ENCODE measurements at regions not wholly inside any gene's neighbourhood (a gene's known extent, or its start where the extent isn't known, plus 50 kb on each side); places are given as distances from the start of the nearest gene placed in this dataset.
"Not testable (repeated sequence)": the region's sequence is repeated elsewhere in the genome, so short reads cannot be mapped to it uniquely, and the experiment has no call there.

GRCh38 chr4:148901075-148901705 is 459.0 kb upstream of the NR3C2 start:
- Mint-ChIP-seq H3K36me3 (ENCODE audit: low read depth) (peaks cover 8% of the 10 kb centered on the region), H3K27ac (no peak overlapping the region), H3K27me3 (ENCODE audit: low read depth, poor library complexity) (no peaks in the 10 kb centered on the region), H3K4me3 (no peak overlapping the region), H3K9me3 (peaks cover 31% of the 10 kb centered on the region), H3K4me1 (no peaks in the 10 kb centered on the region)
- no peak for TF ChIP-seq CTCF (IDR thresholded peaks at IDR 0.05)
- no peak for DNase-seq

DNA sequence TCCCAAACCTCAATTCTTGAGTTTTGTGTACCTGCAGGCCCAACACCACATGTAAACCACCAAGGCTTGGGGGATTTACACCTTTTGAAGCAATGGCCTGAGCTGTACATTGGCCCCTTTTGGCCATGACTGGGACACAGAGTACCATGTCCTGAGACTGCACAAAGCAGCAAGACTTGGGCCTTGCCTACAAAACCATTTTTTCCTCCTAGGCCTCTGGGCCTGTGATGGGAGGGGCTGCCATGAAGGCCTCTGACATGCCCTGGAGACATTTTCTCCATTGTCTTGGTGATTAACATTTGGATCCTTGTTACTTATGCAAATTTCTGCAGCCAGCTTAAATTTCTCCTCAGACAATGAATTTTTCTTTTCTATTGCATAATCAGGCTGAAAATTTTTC is 455.9 kb upstream of the NR3C2 start:
- H3K9me3 Mint-ChIP-seq, result peaks cover 35% of the 10 kb centered on the region
- H3K27me3 Mint-ChIP-seq (ENCODE audit: low read depth, poor library complexity); DNase-seq; H3K27ac Mint-ChIP-seq; H3K4me1 Mint-ChIP-seq; H3K36me3 Mint-ChIP-seq (ENCODE audit: low read depth); H3K4me3 Mint-ChIP-seq: not testable (repeated sequence)

- H3K27me3 Mint-ChIP-seq (ENCODE audit: low read depth, poor library complexity), result no peaks in the 10 kb centered on the region
These were observed 450.9 kb upstream of the NR3C2 start for GRCh38 chr4:148893095-148893494.

GRCh38 chr4:148883891-148884290 is 441.7 kb upstream of the NR3C2 start:
- H3K36me3 Mint-ChIP-seq (ENCODE audit: low read depth), result no peaks in the 10 kb centered on the region
- H3K4me1 Mint-ChIP-seq, result peaks cover 9% of the 10 kb centered on the region
- DNase-seq, result no peak
- no peaks in the 10 kb centered on the region for H3K27me3 Mint-ChIP-seq (ENCODE audit: low read depth, poor library complexity)
- H3K4me3 Mint-ChIP-seq, result no peak overlapping the region
- H3K9me3 Mint-ChIP-seq, result no peaks in the 10 kb centered on the region
- no peak overlapping the region for H3K27ac Mint-ChIP-seq
- TF ChIP-seq CTCF (IDR thresholded peaks at IDR 0.05), result no peak

More at GRCh38 chr4:148893095-148893494, 450.9 kb upstream of the NR3C2 start:
- Mint-ChIP-seq H3K4me3 (no peak overlapping the region), H3K9me3 (peaks cover 18% of the 10 kb centered on the region), H3K27ac (no peak overlapping the region), H3K36me3 (ENCODE audit: low read depth) (no peaks in the 10 kb centered on the region), H3K4me1 (no peaks in the 10 kb centered on the region)
- no peak for DNase-seq
- no peak for TF ChIP-seq CTCF (IDR thresholded peaks at IDR 0.05)

DNA sequence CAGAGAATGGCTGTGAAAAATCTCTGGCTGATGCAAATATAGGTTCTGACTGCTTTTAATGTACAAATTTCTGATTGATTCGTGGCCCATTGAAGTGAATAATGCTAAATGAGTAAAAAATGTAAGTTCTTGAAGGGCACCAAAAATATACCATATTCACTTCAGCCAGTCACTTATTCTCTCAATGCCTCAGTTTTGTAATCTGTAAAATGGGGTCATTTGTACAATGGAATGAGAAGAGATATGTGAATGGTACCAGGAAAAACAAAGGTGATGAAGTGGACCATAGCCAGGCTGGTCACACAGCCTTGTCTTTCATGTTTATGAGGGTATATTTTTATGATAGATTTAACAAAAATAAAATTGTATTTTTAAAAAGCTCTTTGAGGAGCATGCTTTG is 441.2 kb upstream of the NR3C2 start:
- Mint-ChIP-seq H3K4me1 (peaks cover 9% of the 10 kb centered on the region), H3K9me3 (no peaks in the 10 kb centered on the region), H3K36me3 (ENCODE audit: low read depth) (no peaks in the 10 kb centered on the region), H3K4me3 (no peak overlapping the region), H3K27ac (no peak overlapping the region), H3K27me3 (ENCODE audit: low read depth, poor library complexity) (no peaks in the 10 kb centered on the region)
- no peak for DNase-seq
- no peak for TF ChIP-seq CTCF (IDR thresholded peaks at IDR 0.05)

DNA sequence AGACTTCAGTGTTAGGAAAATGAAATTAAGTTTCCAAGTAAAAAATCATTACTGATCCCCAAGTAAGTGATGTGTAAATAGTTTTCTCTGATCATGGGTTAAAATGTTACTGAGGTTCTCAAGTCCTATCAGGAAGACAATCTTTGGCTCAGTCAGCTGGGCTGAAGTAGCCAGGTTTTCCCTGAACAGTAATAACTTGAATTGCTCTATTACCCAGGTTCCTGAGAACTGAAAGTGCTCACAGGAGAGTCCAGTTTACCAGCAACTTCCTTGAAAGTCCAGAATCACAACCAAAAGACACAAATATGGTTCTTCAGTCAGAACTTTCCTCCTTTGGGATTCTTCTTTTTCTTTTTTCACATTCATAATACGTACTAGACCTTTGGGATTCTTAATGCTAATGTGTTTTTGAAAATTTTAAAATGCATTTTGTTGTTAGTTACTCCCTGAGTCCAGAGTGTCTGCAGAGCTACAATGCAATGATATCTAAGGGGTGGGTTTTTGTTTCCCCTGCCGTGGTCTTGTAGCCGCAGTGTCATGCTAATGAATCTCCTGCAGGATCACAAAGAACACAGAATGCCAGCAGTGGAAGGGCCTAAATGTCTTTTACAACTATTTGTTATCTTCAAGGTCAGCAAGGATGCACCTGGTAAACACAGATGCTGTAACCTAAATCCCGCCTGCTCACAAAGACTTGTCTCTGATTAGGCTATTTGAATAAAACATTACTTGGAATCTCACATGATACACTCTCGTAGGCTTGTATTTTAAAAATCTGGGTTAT is 439.8 kb upstream of the NR3C2 start:
- TF ChIP-seq CTCF (IDR thresholded peaks at IDR 0.05), result no peak
- no peaks in the 10 kb centered on the region for H3K27me3 Mint-ChIP-seq (ENCODE audit: low read depth, poor library complexity)
- H3K36me3 Mint-ChIP-seq (ENCODE audit: low read depth), result no peaks in the 10 kb centered on the region
- DNase-seq, result no peak
- H3K4me3 Mint-ChIP-seq, result no peak overlapping the region
- H3K9me3 Mint-ChIP-seq, result no peaks in the 10 kb centered on the region
- H3K27ac Mint-ChIP-seq, result no peak overlapping the region
- peaks cover 9% of the 10 kb centered on the region for H3K4me1 Mint-ChIP-seq

Measured in nephron progenitor cell (in vitro differentiated cells).